Left ventricle myocardium inferior (tissue), 1 donor: ENCODE measurements at regions not wholly inside any gene's neighbourhood (a gene's known extent, or its start where the extent isn't known, plus 50 kb on each side); places are given as distances from the start of the nearest gene placed in this dataset.

Experiments
- DNase-seq: peaks from one replicate; pipeline ENCODE4 v3.0.0-alpha.2; 2020
- H3K27ac ChIP-seq: fragments of 200-600 bp; replicated peaks from 2 replicates; pipeline ENCODE4 v1.8.0; 2021
- H3K27me3 ChIP-seq: fragments of 200-600 bp; 2 replicates; pipeline ENCODE4 v1.8.0; 2021; ENCODE audit warnings: low read depth
- H3K36me3 ChIP-seq: fragments of 200-600 bp; 2 replicates; pipeline ENCODE4 v1.8.0; 2021
- H3K4me1 ChIP-seq: fragments of 200-600 bp; 2 replicates; pipeline ENCODE4 v1.8.0; 2021
- H3K4me3 ChIP-seq: fragments of 200-600 bp; 2 replicates; pipeline ENCODE4 v1.8.0; 2021; ENCODE audit warnings: mild to moderate bottlenecking, moderate library complexity
- H3K9me3 ChIP-seq: fragments of 200-600 bp; replicated peaks from 2 replicates; pipeline ENCODE4 v1.8.0; 2021
- CTCF ChIP-seq: fragments of 200-600 bp; IDR thresholded peaks from 2 replicates; pipeline ENCODE4 v1.8.0; 2021; ENCODE audit warnings: antibody characterized with exemption, mild to moderate bottlenecking, borderline replicate concordance
- intact Hi-C: fragments of 100-400 bp; cut with micrococcal nuclease; formaldehyde crosslinking; loops from one replicate; pipeline ENCODE4 v1.11.0; 2022
- donor health status: DM: no; HTN: yes; CAD: no; lungs with severe emphysema.

- Histone ChIP-seq H3K9me3 (no peaks in the 10 kb centered on the region), H3K36me3 (no peaks in the 10 kb centered on the region), H3K4me3 (no peak overlapping the region), H3K27me3 (no peaks in the 10 kb centered on the region), H3K4me1 (no peaks in the 10 kb centered on the region), H3K27ac (no peak overlapping the region)
- no peak for DNase-seq
- intact Hi-C loops, result no loop called here
- TF ChIP-seq CTCF, result no peak
These were observed 80.5 kb downstream of the VEGFA start for GRCh38 chr6:43850314-43851203.

- Histone ChIP-seq H3K9me3 (no peaks in the 10 kb centered on the region), H3K27me3 (no peaks in the 10 kb centered on the region), H3K27ac (no peak overlapping the region), H3K36me3 (no peaks in the 10 kb centered on the region), H3K4me1 (no peaks in the 10 kb centered on the region), H3K4me3 (no peak overlapping the region)
- TF ChIP-seq CTCF, result no peak
- no peak for DNase-seq
- intact Hi-C loops, result no loop called here
These were observed 79.8 kb downstream of the VEGFA start for GRCh38 chr6:43849844-43850243.

DNA sequence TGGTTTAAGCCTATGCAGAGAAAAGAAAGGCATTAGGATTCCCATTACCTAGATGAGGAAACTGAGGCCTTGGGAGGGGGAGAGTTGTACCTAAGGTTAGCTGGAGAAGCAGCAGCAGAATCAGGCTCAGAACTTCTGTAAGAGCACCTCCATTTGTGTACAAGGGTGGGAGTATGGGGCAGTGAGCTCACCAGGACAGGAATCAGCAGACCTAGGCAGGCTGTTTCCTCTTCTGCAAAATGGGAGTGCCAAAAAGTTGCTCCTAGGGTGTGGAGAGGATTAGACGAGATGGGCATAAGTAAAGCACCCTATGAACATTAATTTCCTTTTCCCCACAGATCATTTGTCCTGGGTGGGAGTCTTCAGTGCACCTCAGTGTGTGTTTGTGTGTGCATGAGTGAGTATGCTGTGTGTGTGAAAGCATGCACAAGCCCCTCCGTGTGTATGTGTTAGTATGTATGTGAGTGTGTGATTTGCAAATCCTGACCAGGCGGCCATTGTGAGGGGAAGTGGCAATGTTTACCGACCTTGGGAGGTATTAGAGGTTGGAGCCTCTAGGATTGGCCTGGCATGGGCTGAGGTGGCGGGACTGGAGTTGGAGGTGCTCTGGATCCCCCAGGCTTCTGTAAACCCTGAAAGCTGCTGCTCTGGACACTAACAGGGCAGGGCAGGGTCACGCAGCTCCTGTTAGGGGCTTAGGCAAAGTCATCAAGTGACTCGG, 78.8 kb downstream of the VEGFA start:
- no peaks in the 10 kb centered on the region for H3K36me3 ChIP-seq

DNA sequence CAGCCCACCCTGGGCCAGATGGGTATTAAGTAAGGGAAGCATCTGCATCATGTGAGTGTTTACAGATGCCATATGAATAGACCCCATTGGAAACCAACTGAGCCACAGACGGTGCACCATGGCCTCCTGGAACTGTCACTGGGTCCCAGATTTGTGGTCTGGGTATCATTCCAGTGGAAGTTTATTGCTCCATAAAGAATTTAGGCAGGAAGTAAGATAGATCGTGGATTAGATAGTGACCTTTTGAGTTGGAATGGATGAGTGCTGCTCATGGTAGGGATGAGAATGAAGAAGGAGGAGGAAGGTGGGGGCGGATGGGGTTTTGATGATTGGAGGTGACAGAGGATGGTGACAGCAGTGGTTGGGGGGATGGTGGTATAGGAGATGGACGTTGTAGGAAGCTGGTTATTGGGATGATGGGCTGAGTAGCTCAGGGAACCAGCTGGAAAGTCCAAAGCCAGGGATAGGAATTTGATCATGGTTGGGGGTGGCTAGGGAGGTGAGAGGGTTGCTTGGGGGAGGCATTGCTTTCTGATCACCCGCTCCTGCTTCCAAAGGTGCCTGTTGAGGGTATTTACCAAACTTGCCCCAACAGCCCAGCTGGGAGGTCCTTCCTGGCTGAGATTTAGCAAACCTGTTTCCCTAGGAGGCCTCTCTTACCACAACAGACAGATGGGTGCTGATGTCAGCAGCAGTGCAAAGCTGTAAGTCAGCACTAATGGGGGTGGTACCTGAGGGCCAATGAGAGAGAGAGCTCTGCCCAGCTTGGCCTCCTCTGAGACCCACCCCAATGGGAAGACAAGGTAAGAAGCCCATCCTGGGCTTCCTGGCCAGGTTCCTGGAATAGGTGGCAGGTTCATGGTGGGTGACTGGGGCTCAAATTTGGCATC, 78.0 kb downstream of the VEGFA start:
- DNase-seq, result no peak
- intact Hi-C loops, result no loop called here
- Histone ChIP-seq H3K27ac (no peak overlapping the region), H3K9me3 (no peaks in the 10 kb centered on the region), H3K4me1 (no peaks in the 10 kb centered on the region), H3K36me3 (no peaks in the 10 kb centered on the region), H3K4me3 (no peak overlapping the region), H3K27me3 (no peaks in the 10 kb centered on the region)
- TF ChIP-seq CTCF, result no peak

More for the DNA sequence above, 78.8 kb downstream of the VEGFA start:
- Histone ChIP-seq H3K9me3 (no peaks in the 10 kb centered on the region), H3K4me1 (no peaks in the 10 kb centered on the region), H3K27me3 (no peaks in the 10 kb centered on the region), H3K27ac (no peak overlapping the region), H3K4me3 (no peak overlapping the region)
- DNase-seq, result no peak
- TF ChIP-seq CTCF, result no peak
- intact Hi-C loops, result no loop called here

DNA sequence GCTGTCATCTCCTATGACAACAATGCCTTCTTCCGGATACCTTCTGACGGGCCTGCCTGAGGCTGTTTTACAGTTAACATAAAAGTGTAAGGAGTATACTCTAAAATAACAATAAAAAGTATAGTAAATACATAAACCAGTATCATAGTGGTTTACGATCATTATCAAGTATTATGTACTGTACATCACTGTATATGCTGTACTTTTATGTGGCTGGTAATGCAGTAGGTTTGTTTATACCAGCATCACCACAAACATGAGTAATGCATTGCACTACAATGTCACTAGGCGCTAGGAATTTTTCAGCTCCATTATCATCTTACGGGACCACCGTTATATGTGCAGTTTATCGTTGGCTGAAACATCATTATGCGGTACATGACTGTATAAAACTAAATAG, 76.5 kb downstream of the VEGFA start:
- no peaks in the 10 kb centered on the region for H3K27me3 ChIP-seq
- H3K27ac ChIP-seq, result no peak overlapping the region
- H3K4me3 ChIP-seq, result no peak overlapping the region
- H3K4me1 ChIP-seq, result no peaks in the 10 kb centered on the region
- no peak for DNase-seq
- no peaks in the 10 kb centered on the region for H3K36me3 ChIP-seq
- TF ChIP-seq CTCF, result no peak
- no peaks in the 10 kb centered on the region for H3K9me3 ChIP-seq
- intact Hi-C loops, result no loop called here
